GM18502 (cell line): ENCODE measurements at regions not wholly inside any gene's neighbourhood (a gene's known extent, or its start where the extent isn't known, plus 50 kb on each side); places are given as distances from the start of the nearest gene placed in this dataset.
A peak's percentile ranks its signal among the peaks of the same experiment; 100 is the strongest.

Experiments
- ATAC-seq: cut with Tn5 transposase; IDR thresholded peaks from one replicate; pipeline ENCODE4 v1.9.1; 2021; ENCODE audit warnings: mild to moderate bottlenecking; ENCODE audit not compliant: unreplicated experiment, poor library complexity

DNA sequence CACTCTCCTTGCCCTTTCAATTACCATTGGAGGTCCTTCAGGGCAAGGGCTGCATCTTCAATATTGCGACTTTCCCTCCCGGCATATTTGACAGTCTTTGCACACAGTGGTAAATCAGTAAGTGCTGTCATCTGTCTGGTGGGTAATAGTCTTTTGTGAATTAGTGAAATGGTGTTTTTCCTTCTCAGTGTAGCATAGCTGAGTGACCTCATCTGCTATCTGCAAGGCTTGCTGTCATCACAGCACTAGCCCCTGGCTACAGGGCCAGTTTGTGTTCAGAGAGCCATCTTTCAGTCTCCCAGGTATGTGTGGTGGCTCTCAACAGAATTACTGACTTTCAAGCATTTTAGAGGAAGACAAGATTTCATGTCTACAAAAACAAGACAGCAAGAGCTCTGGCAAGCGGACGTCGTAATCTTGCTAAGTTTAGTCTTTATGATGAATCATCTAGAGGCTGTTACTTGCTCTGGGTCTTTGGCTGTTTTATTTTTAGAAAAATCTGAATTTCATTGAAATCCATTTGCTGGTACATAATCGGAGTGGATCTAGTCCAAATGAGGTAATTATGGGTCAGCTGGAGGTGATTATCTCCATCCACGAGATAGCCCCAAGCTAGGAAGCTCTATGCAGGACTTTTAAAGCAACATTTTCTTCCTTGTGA is 528.9 kb downstream of the EPM2A start:
- ATAC-seq, result no peak

DNA sequence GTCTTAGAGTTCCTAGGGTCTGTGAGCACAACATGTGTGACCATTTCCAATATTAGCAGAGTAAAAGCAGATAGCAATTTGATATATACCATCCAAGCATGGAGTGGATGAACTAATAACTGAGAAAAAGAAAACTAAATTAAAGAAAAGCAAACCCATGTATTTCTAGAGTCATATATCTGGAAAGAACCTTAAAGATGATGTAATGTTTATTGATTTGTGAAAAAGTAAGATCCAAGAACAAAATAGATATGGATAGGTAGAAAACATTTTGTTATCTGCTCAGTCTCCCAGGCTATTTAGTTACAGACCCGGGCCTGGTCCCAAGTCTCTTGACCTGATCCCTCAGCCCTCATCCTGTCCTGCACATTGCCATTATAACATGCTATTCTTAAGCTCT is 526.8 kb downstream of the EPM2A start:
- no peak for ATAC-seq

DNA sequence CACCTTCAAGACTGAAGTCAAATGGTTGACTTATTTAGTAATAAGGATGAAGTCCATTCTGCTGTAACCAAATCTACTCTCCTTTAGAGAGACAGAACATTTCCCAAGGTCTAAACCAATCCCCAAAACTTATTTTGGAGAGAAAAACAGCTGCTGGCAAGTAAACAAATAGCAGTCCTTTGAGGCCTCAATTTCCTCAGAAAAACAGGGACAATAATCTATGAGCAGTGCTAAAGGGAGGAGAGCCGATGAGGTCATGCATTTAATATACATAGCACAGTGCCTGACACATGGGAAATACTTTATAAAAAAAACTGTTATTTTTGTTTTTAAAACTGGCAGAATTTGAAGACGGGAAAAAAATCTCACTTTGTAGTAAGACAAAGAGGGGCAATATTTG is 526.0 kb downstream of the EPM2A start:
- ATAC-seq, result no peak

DNA sequence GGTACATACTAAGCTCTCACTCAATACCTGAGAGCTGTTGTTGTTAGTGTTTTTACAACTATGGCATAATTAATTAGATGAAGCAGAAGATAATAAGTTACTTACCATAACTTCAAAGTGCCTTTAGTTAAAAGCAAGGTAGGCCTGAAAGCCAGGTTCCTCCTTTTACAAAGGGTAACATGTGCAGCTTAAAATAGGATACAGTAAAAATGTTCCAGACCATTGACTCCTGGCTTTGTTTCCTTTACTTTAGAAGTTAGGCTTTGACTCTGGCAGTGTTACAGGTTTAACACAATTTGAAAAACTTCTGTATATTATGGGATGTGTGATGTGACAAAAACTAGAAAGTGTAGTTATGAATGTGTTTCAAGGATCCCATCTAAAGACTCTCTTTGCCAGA is 522.5 kb downstream of the EPM2A start:
- ATAC-seq, result peak; percentile 34

DNA sequence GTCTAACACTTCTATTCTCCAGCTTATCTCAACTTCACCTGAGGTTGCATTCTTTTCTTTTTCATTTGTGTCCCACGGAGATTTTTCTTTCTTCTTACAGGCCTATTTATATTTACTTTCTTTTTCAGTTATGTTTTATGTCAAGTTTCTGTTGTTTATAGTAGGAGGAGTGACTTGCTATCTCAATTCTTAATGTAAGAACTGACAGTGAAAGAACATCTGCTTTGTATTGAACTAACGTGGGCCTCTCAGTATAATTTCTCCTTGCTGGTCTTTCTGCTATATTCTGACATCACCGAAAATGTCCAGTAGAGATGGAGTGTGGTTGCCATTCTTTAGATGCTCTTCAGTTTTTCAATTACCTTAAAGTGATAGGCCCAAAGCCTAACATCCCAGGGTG is 521.7 kb downstream of the EPM2A start:
- peak; percentile 86 for ATAC-seq

DNA sequence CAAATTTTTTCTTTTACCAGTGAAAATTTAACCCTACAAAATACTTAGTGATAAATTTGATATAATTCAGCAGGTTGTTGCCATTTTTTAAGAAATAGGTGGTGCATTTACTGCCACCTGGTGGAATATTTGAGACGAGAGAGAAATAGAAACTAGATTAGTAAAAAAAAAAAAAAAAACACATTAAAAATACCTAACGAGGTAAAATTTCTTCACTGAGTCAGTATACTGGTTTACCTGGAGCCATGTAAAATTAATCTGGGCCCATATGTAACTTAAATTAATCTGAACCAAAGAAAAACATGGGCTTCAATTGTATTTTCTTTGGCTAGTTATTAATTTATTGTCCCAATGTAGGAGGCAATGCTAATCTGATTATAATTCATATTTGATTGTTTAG is 520.8 kb downstream of the EPM2A start:
- no peak for ATAC-seq

DNA sequence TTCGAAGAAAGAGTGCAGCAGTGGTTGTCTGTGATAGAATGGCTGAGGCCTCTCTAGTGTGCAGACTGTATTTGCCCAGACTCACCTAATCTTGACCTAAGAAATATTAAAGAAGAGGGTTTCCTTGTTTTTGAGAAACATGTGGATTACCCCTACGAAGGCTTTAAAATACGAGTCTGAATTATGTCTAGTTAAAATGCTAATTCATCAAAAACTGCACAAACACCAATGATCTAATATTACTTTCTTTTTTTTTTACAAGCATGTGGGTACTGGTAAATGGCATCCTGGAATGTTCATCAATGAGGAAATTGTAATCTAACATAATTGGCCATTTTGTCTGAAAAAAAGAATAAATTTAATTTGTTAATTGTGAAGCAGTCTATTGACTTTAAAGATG is 510.9 kb downstream of the EPM2A start:
- ATAC-seq, result no peak

DNA sequence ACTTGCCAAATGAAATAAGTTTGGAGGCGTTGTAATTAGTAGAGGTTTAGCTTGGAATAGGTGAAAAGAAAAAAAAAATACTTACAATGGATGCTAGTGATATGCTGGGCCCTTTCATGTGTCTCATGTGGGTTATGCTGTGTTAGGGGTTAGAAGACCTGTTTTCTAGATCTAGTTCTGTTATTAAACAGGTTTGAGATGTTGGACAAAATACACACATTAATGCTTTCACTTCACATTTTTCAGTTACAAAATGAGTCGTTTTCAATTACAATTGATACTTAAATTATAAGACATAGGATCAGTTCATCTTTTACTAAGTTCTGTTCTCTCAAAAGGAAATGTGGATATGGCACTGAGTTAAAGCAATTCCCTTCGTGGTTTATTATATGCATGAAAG is 509.8 kb downstream of the EPM2A start:
- no peak for ATAC-seq

DNA sequence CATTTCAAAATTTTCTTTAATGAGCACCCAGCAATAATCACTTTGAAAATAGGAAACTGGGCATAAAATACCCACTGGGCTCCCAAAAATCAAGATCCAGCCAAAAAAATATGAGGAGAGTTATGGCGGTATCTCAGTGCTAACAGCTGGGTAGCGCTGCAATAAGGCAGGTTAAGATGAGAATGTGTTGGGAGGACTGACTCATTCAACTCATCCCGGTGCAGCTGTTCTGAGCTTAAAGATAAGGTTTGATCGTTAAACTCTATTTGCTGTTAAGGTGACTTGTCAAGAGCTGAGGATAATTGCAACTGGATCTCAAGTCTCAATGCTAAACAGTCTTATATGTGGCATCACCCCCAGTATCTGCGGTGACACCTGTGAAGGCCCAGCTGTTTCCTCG is 507.7 kb downstream of the EPM2A start:
- no peak for ATAC-seq

DNA sequence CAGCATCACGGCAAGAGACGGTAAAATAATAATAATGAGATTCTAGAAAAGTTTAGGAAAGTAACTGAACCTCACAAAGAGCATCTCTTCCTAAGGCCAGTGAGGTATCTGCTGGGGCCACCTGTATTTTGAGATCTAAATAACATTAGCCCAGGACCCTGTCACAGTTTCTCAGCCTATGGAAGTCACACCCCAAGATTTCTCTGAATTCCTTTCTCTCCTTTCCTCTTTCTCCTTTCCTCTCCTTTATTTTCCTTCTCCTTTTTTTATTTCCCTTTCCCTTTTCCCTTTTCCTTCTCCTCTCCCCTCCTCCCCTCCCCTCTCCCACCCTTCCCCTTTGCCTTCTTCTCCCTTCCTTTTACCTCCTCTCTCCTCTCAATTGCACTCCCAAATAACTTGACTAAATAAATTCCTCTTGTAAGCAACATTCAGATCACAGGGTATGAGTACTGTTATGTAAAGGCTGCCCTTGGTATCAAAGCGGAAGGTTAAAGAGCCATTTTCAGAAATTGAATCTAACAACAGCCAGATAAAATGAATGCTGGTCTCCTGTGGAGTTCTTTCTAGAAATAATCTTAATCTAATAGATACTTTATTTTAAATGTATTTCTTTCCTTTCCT is 506.2 kb downstream of the EPM2A start:
- no peak for ATAC-seq

DNA sequence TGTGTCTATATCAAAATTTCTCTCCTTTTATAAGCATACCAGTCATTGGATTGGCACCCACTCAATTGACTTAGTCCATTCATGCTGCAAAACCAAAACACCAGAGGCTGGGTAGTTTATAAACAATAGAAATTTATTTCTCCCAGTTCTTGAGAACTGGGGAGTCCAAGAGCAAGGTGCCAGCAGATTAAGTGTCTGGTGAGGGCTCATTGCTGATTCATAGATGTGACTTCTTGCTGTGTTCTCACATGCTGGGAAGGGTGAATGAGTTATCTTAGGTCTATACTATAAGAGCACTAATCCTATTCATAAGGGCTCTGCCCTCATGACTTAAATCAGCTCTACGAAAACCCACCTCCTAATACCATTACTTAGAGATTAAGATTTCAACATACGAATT is 501.4 kb downstream of the EPM2A start:
- ATAC-seq, result no peak

DNA sequence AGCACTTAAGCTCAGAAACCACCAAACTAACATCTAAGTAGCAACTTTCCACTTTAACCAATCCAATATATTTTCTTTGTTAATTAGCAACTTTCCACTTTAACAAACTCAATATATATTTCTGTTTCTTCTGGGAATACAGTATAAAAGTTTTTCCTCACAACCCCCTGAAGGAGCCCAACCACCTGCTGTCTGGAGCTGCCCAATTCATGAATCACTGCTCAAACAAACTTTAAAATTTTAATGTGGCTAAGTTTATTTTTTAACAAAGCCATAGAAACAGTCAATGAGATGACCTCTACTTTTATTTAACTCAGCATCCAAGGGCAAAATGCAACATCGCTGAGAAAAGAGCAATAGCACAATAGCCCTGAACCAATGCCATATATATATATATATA is 500.1 kb downstream of the EPM2A start:
- no peak for ATAC-seq

DNA sequence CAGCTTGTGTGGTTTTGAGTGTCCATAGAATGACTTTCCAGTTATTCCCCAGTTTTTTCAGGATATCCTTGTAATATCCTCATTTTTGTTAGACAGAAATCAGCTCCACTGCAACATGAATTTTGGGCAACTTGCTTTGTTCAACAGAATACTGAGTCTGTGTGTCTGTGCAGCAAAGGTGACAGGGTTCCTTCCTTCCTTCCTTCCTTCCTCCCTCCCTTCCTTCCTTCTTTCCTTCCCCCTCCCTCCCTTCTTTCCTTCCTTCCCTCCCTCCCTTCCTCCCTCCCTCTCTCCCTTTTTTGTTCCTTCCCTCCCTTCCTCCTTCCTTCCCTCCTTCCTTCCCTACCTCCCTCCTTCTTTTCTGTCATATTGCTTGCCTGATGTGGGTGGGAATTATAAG is 496.5 kb downstream of the EPM2A start:
- ATAC-seq, result no peak

DNA sequence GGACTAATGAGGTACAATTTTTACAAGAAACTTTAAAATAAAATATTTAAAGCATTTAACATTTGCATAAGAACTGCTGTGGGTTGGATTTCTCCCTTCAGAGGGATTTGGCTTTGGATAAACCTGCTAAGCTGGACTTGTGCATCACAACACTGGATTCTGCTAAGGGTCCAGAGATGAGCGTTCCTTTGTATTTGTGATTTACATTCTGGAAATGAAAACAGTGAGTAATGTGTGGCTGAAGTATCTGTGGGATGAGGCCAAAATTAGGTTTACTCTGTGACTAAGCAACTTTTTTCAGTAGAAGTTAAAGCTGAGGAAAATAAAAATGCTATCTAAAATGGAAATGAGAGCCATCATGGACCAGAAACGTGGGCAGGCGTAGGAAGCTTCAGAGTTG is 494.3 kb downstream of the EPM2A start:
- ATAC-seq, result no peak

DNA sequence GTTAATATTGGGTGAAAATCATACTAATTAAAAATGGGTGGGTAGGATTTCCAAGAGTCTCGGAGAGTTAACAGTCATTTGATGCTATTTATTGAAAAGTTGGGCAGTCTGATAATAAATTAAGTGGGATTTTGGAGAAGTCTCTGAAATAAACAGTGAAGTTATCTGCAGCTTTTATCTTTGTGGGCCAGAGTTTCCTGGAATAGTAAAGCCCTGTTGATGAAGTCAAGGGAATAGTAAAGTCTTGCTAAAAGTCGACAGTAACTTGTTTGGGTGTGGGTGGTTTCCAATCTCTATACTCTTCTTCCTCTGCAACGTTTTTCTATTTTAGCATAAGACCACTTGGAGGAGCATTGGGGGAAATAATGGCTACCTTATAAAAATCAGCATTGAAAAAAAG is 493.6 kb downstream of the EPM2A start:
- ATAC-seq, result no peak

DNA sequence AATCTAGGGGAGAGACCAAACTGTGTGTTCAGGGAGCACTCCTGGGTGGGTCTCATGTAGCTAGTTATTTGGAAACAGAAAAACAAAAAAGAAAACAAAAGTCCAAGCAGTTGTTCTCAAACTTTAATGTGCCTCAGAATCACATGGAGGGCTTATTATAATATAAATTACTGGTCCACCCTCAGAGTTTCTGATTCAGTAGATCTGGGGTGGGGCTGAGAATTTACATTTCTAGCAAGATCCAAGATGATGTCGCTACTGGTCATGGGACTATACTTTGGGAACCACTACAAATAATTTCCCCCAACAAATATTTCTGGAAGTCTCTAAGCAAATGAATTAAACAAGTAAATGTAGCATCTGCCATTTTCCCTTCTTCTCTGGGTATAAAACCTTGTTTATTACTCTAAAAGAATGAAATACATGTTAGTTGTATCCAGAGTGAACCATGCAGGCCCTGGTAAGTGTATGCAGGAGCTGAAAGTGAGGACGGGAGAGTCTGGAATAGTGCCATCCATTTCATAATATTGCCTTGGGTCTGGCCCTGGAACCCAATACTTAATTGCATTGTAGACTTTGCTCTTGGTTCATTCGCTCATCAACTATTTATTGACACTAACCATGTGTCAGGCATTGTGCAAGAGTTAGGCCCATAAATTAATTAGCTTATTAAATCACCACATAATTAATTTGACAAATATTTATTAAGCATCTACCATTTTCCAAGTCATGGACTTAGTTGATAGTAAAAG is 490.8 kb downstream of the EPM2A start:
- ATAC-seq, result no peak

DNA sequence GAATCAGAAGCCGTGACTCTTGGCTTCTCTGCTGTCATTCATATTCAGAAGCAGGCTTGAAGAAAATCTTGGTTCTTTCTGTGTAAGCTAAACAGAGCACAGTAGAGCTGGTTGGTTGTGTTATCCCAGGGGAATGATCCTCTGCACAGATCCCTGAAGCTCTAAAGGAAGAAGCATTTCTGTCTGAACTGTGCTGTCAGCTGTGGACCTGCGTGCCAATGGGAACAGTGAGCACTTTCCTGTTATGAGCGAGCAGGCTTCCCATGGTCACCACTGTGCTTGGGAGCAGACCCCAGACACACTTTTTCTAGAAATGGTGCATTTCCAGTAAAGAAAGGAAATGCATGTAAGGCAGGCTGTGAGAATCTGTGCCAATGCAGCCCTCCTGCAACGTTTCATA is 490.2 kb downstream of the EPM2A start:
- ATAC-seq, result no peak

DNA sequence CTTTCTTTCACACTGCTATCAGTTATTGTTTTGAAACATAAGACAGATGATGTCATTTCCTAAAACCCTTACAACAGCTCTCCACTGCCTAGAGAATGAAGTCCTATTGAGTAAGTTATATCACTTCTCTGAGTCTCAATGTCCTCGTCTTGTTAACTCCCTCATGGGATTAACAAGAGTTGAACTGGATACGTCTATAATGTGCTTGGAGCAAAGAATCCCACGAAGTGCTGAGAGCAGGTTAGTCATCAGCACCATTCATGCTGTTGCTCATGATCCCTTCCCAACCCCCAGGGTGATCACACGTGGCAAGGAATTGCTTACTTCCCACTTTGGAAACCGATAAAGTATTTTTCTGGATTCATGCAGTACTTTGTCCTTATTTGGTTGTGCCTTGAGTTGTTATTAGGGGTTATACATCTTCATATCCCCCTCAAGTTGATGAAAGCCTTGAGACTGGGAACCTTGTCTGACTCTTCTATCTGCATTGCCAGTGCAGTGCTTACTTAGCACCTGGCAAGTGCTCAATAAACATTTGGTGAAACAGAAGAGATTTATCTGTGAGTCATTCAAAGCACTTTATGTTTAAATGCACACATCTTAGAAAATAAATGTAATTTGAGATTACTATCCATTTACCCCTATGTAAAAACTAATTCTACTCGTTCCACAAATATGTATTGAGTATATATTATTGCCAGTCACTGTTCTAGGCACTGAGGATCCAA is 487.5 kb downstream of the EPM2A start:
- no peak for ATAC-seq

DNA sequence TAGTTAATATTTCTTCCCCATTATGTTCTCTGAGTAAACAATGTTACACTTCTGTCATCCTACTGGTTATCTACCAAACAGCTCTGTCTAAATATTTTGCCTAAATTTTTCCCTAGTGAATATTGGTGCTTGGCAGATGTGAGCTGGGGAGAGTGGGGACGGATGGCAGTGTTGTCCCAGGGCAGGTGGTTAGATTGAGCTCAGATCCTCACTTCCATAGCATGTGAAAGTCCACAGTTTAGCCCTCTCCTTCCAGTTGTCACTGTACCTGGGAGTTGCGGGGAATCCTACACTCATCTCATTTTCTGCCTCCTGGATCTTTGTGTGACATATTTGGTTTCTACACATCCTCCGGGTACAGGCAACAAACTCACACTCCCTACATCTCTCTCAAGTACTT is 484.9 kb downstream of the EPM2A start:
- no peak for ATAC-seq

DNA sequence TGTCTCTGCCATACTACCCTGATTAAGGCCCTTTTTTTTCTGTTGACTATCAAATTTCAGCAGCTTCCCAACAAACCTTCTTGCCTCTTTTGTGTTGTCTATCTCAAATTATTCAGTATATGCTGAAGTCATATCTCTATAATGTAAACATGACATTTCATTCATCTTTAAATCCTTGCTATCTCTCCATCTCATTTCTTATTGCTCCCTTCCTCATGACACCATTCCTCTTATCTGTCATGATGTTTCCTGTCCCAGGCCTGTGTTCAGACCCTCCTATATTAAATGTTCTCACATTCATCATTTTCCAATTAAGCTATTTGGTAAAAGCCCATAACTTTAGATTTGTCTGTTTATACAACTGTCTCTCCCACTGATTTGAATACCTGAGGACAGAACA is 482.6 kb downstream of the EPM2A start:
- no peak for ATAC-seq
